NCI-H1417 (cell line): ENCODE measurements at regions not wholly inside any gene's neighbourhood (a gene's known extent, or its start where the extent isn't known, plus 50 kb on each side); places are given as distances from the start of the nearest gene placed in this dataset.
"Not testable (repeated sequence)": the region's sequence is repeated elsewhere in the genome, so short reads cannot be mapped to it uniquely, and the experiment has no call there.

Source experiments
- DNase-seq, 3 experiments: peaks; one replicate each; lab custom pipeline; 2025; lab: John Stamatoyannopoulos, UW

- no peak for DNase-seq
These were observed 54.0 kb upstream of the ANKRD28 start for GRCh38 chr3:15851735-15852134.

DNA sequence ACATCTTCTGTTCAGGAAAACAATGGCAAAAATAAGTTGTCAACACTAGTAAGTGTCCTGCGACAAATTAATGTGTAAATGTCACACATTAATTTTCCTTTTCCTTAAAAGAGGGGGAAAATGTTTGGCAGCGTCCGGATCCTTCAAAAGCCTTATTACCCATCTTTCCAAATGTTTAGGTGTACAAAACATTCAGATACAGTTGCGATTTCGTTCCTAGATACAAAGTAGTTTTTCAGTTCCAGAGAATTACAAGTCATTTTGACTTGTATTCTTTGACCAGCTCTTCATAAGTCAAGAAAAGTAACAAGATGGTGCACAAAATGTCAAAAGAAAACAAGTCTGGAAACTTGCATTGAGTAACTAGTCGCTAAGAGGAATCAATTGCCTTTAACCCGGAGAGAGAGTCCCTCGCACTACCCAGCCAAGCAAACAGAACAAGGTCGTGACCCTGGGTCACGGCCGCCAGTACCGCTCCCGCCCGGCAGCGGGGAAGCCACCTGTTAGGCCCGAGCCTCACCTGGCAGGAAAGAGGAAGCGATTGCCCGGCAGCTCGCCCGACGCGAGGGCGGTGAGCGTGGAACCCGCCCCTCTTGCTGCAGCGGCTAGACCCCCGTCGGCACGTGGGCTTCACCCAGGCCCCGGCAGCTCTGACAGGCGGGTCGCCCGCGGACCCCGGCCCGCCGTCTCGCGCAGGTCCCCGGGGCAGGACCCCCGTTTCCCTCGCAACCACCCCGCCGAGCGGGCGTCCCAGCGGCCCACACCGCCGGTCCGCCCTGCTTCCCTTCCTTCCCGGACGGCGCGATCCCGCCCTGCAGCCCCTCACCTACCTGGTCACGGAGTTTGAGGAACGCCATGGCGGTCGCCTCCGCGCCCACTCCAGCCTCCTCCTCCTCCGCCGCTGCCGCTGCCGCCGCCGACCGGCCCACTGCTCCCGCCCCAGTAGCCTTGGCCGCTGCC is 61.0 kb upstream of the ANKRD28 start:
- peak; percentile 37 to 79 (median 71) for DNase-seq

- DNase-seq = peak; percentile 85 to 90 (median 88)
These were observed 61.8 kb upstream of the ANKRD28 start for GRCh38 chr3:15859507-15860013.

DNA sequence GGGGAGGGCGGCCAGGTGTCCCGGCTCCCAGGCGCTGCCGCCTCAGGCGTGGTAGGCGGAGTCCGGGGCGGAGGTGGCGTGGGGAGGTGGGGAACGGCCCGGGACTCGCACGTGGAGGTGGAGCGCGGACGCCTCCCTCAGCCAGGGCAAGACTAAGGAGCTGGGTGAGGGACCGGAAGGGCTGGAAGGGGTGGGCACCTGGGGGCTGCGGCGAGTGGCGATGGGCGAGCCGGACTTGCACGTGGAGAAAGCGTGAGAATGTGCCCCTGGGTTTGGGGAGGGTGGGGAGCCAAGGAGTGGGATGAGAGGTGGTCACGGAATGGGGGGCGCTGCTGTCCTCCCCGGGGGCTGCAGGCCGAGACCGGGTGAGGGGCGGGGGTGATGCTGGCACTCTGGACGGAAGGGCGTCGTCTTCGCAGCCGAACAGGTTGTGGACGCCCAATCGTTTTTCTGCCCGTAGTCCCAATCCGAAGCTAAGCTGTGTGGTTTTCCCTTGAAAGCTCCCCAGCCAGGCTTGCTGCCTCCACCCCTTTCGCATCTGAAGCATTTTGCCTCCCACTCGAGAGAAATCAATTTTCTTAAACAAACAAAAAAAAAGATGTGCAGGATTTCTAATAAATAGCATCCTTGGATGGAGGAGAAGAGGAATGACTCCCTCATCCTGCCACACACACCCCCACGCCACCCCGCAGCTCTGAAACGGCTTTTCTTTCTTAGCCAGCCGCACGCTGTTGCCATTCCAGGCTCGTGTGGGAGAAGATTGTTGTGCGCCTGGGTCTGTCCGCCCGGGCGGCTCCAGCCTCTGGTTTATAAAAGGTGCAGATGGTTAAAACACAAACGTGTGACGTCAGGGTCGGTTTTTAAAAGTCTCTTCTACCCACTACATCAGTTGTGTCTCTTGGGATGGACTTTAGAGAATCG is 62.5 kb upstream of the ANKRD28 start:
- peak; percentile 43 to 89 (median 84) for DNase-seq

GRCh38 chr3:15861163-15861562 is 63.4 kb upstream of the ANKRD28 start:
- peak in 1 of 3 experiments; percentile 46 for DNase-seq

DNA sequence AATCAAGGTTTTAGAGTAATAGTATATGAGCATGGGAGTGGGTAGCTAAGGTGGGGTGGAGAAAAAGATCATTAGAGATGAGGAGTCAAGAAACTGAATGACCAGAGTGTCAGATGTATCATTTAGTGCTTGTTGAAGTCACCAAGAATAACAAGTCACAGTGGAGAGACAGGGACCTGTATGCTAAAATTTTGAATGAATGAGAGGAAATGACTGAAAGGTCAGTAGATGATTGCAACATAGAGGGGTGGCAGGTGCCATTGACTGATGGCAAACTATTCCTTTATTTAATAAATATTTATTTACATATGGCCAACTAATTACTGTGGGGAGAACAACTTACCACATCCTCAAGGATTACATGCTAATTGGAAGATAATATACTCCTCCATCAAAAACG is 75.0 kb upstream of the ANKRD28 start:
- DNase-seq = no peak

DNA sequence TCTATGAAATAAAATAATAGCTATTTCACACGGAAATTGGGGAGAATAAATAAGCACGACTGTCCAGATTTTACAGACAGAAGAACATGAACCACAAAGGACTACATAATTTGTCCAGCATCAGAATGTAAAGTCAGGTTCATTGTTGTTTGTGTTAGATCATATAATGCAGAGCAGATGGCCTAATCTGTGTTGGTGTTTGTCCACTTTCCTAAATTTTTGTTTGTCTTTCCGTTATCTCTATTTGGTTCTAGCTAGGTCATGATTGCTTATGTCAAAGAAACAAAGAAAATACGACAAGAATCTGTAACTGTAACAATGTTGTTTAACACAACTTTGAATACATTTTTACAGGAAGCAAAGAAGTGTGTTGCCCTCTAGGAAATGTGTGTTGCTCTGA is 75.6 kb upstream of the ANKRD28 start:
- DNase-seq = peak in 1 of 3 experiments; percentile 2

- no peak for DNase-seq
These were observed 77.4 kb upstream of the ANKRD28 start for GRCh38 chr3:15875016-15875689.

- DNase-seq = no peak
These were observed 78.9 kb upstream of the ANKRD28 start for GRCh38 chr3:15876669-15877068.

- DNase-seq = no peak
These were observed 80.0 kb upstream of the ANKRD28 start for GRCh38 chr3:15877813-15878212.

- DNase-seq = not testable (repeated sequence)
These were observed 82.0 kb upstream of the ANKRD28 start for GRCh38 chr3:15879787-15880186.

- no peak for DNase-seq
These were observed 84.8 kb upstream of the ANKRD28 start for GRCh38 chr3:15882577-15882976.

DNA sequence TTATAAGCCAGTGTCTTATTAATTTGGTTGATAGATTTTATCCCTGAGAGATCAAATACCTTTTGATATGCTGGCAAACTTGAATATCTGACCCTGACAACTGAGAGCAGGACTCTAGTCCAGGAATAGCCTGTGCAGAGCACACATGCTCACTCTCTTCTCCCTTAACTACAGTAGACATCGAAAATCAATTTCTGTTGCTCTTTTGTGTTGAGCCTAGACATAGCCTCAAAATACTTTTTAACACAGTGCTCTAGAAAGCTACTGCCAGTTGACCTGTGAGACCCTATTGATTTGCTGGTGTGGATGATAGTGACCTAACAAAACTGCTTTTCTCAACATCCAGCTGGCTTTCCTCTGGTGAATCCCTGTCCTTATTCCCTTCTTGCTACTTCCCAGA is 86.4 kb upstream of the ANKRD28 start:
- DNase-seq = no peak

DNA sequence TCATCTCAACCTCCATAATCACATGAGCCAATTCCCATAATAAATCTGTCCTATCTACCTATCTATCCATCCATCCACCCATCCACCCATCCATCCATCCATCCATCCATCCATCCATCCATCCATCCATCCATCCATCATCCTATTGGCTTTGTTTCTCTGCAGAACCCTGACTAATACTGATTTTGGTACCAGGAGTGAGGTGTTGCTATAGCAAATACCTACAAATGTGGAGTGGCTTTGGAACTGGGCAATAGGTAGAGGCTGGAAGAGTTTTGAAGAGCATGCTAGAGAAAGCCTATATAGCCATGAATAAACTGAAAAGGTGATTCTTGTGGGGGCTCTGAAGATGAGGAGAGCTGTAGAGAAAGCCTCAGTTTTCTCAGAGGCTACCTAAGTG is 88.7 kb upstream of the ANKRD28 start:
- DNase-seq = no peak

DNA sequence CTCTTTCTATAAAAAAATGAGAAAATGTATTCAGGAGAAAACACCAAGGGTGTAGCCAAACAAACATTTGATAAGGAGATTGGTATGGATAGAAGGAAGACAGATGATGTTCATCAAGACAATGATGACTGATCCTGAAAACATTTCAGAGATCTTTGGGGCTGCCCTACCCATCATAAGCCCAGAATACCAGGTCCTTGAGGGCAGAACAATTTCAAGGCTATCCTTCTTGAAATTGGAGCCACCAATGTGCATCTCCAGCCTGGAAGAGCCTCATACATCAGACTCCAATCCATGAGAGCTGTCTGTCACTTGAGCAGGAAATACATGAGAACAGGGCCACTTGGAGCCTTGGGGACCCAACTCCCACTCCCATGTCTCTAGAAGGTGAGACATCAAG is 89.5 kb upstream of the ANKRD28 start:
- no peak for DNase-seq

- no peak for DNase-seq
These were observed 92.2 kb upstream of the ANKRD28 start for GRCh38 chr3:15889936-15890335.

GRCh38 chr3:15892311-15893227 is 94.8 kb upstream of the ANKRD28 start:
- DNase-seq = no peak

GRCh38 chr3:15894382-15894781 is 96.6 kb upstream of the ANKRD28 start:
- DNase-seq = no peak

GRCh38 chr3:15896500-15896899 is 98.7 kb upstream of the ANKRD28 start:
- DNase-seq = no peak

DNA sequence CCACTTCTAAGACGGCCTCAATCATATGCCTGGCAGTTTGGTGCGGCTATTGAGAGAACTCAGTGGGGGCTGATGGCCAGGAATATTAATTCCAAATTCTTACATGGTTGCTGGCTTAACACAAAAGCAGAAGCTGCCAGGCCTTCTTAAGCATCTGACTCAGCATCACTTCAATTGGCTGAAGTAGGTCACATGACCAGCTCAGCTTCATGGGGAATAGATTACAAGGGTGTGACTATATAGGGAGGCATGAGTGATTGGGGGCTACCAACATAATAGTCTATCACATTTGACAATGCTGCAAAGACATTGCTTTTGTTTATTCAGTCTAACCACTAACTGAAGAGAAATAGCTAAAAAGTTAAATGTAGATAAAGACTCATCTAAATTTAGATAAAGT is 101.6 kb upstream of the ANKRD28 start:
- DNase-seq = no peak

DNA sequence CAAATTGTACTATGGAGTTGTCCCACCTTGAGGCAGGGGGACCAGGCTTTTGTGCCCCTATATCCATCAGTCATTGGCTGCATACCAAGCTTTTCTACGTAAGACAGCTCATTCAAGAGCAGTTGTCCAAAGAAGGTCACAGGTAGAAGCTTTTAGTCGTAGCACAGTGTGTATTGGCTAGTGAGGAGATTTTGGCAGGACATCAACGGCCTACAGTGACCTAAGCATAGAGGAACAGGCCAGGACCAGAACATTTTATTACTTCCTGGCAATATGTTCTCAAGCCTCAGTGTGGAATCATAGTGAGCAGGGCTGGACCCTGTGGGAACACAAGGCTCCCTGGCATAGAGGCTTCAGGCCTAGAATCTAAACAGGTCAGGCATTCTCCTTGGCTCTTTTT is 105.4 kb upstream of the ANKRD28 start:
- DNase-seq = no peak
